ENCODE measurements at regions not wholly inside any gene's neighbourhood (a gene's known extent, or its start where the extent isn't known, plus 50 kb on each side); places are given as distances from the start of the nearest gene placed in this dataset.
A peak's percentile ranks its signal among the peaks of the same experiment; 100 is the strongest.

DNA sequence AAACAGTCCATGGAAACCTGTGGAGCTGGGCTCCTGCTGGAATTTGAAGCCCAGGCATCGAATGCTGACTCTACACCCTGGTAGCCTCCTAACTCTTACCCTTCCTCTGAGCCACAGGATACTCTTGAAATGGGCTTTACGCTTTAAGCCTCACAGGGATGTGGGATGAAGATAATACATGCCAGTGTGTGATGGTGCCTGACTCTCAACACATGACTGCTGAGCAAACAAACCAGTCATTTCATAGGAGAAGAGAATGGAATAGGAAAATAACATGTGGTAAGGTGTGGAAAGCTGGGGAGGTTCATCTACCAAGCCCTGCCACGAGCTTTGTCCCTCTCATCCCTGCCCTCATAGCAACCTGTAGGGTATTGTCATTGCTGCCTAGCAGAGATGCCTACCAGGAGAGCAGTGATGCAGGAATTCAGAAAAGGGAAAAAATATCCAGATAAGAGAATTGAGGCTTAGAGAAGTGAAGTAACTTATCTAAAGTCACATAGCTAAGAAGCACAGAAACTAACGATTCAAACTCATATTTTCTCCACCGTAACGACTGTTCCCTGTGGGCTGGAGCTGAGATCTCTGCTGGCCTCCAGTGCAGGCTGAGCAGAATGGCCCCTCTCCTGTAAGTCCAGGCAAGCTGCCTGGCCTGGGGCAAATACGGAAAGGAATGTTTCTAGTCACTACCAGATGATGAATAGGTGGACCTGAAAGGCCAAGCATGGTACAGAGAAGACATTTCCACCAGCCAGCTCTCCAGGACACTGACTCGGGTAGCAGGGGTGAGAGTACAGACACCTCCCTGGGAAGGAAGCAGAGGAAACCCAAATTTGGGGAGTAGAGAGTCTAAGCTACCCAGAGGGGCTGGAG is 90.2 kb upstream of the DUSP5 start:
- no peak overlapping the region for H3K9ac ChIP-seq (ENCODE audit: low read length in 2 of 2)
- H3K27ac ChIP-seq (ENCODE audit: low read length), result no peak overlapping the region
- H3K27me3 ChIP-seq (ENCODE audit: control insufficient read depth in 1 of 2, insufficient read depth in 2 of 2, low read length in 2 of 2), result no peaks in the 10 kb centered on the region
- H3K9me3 ChIP-seq (ENCODE audit: control insufficient read depth in 2 of 2, low read length in 2 of 2), result no peaks in the 10 kb centered on the region
- H3K4me1 ChIP-seq (ENCODE audit: control insufficient read depth, insufficient read depth, low read length), result peaks cover 30% of the 10 kb centered on the region
- H3K4me3 ChIP-seq (ENCODE audit: low read length in 2 of 2), result peak overlapping the region in 1 of 2 donors; percentile 3
- no peaks in the 10 kb centered on the region for H3K36me3 ChIP-seq (ENCODE audit: control insufficient read depth in 2 of 2, insufficient read depth in 2 of 2, low read length in 2 of 2)

DNA sequence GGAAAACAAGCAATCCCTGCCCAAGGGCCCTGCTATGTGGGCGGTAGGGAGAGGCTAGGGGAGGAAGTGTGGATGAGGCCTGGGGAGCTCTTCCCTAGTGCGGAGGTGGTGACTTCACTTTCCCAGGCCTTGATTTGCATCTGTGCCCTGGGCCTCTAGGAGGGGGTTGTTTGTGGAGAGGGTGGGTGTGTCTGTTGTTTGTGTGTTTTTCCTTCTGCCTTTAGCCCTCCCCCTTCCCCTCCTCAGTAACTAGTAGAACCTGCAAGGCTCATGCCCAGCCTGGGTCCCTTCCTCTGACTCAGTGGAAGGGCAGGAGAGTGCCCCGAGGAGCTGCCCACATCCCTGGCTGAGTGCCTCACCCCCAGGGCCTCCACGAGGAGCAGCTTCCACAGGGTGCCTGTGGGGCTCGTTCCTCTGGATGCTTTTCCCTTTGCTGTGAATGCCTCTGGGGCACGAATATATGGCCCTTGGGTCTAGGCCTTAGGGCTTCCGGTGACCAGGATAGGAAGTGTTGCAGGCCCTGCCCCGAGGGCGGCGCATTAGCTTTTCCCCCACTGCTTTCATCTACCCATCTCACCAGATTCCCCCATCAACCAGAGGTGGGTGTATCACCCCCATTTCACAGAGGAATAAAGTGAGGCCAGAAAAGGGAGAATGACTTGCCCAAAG is 89.4 kb upstream of the DUSP5 start:
- no peak overlapping the region for H3K9ac ChIP-seq (ENCODE audit: low read length in 2 of 2)
- H3K4me3 ChIP-seq (ENCODE audit: low read length in 2 of 2), result peak overlapping the region in 1 of 2 donors; percentile 3
- no peaks in the 10 kb centered on the region for H3K36me3 ChIP-seq (ENCODE audit: control insufficient read depth in 2 of 2, insufficient read depth in 2 of 2, low read length in 2 of 2)
- H3K27me3 ChIP-seq (ENCODE audit: control insufficient read depth in 1 of 2, insufficient read depth in 2 of 2, low read length in 2 of 2), result no peaks in the 10 kb centered on the region
- H3K4me1 ChIP-seq (ENCODE audit: control insufficient read depth, insufficient read depth, low read length), result peaks cover 30% of the 10 kb centered on the region
- no peak overlapping the region for H3K27ac ChIP-seq (ENCODE audit: low read length)
- H3K9me3 ChIP-seq (ENCODE audit: control insufficient read depth in 2 of 2, low read length in 2 of 2), result no peaks in the 10 kb centered on the region

DNA sequence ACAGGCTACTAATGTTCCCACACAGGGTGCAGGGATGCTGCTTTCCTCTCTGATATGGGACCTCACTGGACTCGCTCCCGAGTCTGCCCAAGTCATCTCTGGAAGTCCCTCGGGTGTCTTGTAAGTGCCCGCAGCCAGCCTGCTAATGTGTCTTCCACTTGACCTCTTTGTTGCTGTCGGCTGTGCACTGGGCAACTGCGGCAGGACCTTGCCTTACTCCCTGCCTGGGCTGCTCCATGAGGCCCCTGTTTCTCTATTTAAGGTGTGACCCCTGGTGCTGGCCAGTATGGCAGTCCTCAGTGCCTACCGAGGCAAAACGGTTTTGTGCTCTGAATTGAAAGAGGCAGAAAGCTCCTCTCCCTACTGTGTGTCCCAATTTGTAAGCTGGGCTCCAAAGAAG is 88.8 kb upstream of the DUSP5 start:
- no peak overlapping the region for H3K27ac ChIP-seq (ENCODE audit: low read length)

DNA sequence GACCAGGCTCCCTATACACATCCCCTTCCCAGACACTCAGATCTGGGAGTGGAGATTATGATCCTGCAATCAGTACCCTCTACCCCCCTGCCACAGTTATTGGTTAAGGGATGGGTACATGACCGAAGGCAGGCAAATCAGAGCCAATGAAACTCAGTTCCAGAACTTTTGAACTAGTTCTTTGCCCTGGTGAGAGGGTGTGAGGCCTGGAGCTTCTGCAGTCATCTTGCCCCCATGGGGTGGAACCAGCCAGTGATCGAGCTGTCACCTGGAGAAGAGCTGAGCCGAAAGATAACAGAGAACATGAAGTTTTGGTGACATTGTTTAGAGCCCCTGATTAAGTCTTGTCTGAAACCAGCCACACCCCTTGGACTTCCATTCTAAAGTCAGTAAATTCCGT is 88.2 kb upstream of the DUSP5 start:
- Histone ChIP-seq H3K9ac (ENCODE audit: low read length in 2 of 2) (no peak overlapping the region), H3K36me3 (ENCODE audit: control insufficient read depth in 2 of 2, insufficient read depth in 2 of 2, low read length in 2 of 2) (no peaks in the 10 kb centered on the region), H3K27me3 (ENCODE audit: control insufficient read depth in 1 of 2, insufficient read depth in 2 of 2, low read length in 2 of 2) (no peaks in the 10 kb centered on the region), H3K9me3 (ENCODE audit: control insufficient read depth in 2 of 2, low read length in 2 of 2) (no peaks in the 10 kb centered on the region), H3K4me3 (ENCODE audit: low read length in 2 of 2) (no peak overlapping the region), H3K4me1 (ENCODE audit: control insufficient read depth, insufficient read depth, low read length) (peaks cover 30% of the 10 kb centered on the region), H3K27ac (ENCODE audit: low read length) (no peak overlapping the region)

More for the DNA sequence above, 88.8 kb upstream of the DUSP5 start:
- Histone ChIP-seq H3K27me3 (ENCODE audit: control insufficient read depth in 1 of 2, insufficient read depth in 2 of 2, low read length in 2 of 2) (no peaks in the 10 kb centered on the region), H3K4me1 (ENCODE audit: control insufficient read depth, insufficient read depth, low read length) (peaks cover 30% of the 10 kb centered on the region), H3K36me3 (ENCODE audit: control insufficient read depth in 2 of 2, insufficient read depth in 2 of 2, low read length in 2 of 2) (no peaks in the 10 kb centered on the region), H3K9ac (ENCODE audit: low read length in 2 of 2) (no peak overlapping the region), H3K9me3 (ENCODE audit: control insufficient read depth in 2 of 2, low read length in 2 of 2) (no peaks in the 10 kb centered on the region), H3K4me3 (ENCODE audit: low read length in 2 of 2) (no peak overlapping the region)

DNA sequence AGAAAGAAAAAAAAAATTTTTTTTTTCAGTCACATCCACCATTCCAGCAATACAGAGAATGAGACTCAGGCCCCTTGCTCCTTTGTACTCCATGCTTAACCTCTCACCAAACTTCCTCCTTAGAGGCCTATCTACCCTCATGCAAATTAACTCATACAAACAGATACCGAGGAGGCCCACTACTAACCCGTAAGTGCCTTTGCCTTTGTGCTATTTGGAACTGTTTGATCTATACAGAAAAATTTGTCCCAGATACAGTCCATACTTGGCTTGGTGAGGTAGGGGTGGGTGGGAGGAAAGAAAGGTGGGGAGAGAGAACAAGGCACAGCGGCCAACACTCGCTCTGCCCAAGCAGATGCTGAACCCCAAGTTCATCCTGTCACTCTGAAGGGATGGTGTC is 87.8 kb upstream of the DUSP5 start:
- Histone ChIP-seq H3K9me3 (ENCODE audit: control insufficient read depth in 2 of 2, low read length in 2 of 2) (no peaks in the 10 kb centered on the region), H3K4me3 (ENCODE audit: low read length in 2 of 2) (no peak overlapping the region), H3K27me3 (ENCODE audit: control insufficient read depth in 1 of 2, insufficient read depth in 2 of 2, low read length in 2 of 2) (no peaks in the 10 kb centered on the region), H3K36me3 (ENCODE audit: control insufficient read depth in 2 of 2, insufficient read depth in 2 of 2, low read length in 2 of 2) (no peaks in the 10 kb centered on the region), H3K4me1 (ENCODE audit: control insufficient read depth, insufficient read depth, low read length) (peaks cover 30% of the 10 kb centered on the region), H3K9ac (ENCODE audit: low read length in 2 of 2) (no peak overlapping the region), H3K27ac (ENCODE audit: low read length) (peak overlapping the region; percentile 58)

DNA sequence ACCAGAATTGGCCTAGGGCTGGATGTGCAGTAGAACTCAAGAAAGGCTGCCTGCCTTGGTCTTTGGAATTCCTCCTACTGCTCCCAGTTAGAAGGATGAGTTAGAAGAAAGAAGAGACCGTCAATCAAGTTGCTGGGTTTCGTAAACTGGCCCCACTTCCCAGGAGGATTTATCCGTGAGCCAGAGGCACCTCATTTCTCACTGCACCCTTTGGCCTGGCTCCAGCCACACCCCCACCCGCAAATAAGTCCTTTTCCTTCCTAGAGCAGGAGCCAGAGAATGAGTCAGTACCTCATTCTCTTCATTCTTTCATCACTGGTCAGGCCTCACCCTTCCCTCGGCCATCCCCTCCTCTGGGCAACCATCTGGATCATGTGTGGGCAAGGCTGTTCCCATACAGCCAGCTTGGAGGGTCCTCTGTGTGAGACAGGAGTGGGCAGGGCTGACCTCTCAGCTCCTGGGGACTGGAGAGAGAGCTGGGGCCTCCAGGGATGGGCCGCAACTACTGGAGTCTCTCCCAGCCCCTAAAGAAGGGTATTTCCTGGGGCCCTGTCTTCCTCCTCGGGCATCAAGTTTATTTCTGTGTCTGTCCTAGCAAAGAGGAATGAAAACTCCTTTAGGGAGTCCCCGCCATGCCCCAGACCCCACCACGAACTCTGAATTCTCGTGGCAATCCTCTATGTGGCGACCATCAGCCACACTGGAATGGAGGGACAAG is 87.2 kb upstream of the DUSP5 start:
- Histone ChIP-seq H3K27me3 (ENCODE audit: control insufficient read depth in 1 of 2, insufficient read depth in 2 of 2, low read length in 2 of 2) (no peaks in the 10 kb centered on the region), H3K27ac (ENCODE audit: low read length) (peak overlapping the region; percentile 58), H3K36me3 (ENCODE audit: control insufficient read depth in 2 of 2, insufficient read depth in 2 of 2, low read length in 2 of 2) (no peaks in the 10 kb centered on the region), H3K4me1 (ENCODE audit: control insufficient read depth, insufficient read depth, low read length) (peaks cover 30% of the 10 kb centered on the region), H3K9me3 (ENCODE audit: control insufficient read depth in 2 of 2, low read length in 2 of 2) (no peaks in the 10 kb centered on the region), H3K9ac (ENCODE audit: low read length in 2 of 2) (peak overlapping the region in 1 of 2 donors; percentile 21), H3K4me3 (ENCODE audit: low read length in 2 of 2) (peak overlapping the region in 1 of 2 donors; percentile 29)

DNA sequence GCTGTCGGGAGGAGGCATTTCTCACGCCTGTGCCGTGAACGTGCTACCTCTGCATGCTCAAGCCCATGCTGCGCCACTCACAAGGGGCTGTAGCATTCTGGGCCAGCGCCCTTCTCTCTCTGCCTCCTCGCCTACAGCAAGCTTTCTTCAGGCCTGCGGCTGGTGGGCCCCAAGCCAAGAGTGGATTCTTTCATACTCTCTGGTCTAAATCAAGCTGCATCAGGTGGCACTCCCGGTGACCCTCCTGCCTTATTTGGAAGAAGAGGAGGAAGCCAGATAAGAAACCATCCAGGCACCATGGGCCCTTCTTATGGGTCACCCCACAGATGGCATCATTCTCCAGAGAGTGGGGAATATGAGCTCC is 86.7 kb upstream of the DUSP5 start:
- Histone ChIP-seq H3K27ac (ENCODE audit: low read length) (peak overlapping the region; percentile 58), H3K36me3 (ENCODE audit: control insufficient read depth in 2 of 2, insufficient read depth in 2 of 2, low read length in 2 of 2) (no peaks in the 10 kb centered on the region), H3K4me1 (ENCODE audit: control insufficient read depth, insufficient read depth, low read length) (peaks cover 30% of the 10 kb centered on the region), H3K9ac (ENCODE audit: low read length in 2 of 2) (peak overlapping the region in 1 of 2 donors; percentile 21), H3K4me3 (ENCODE audit: low read length in 2 of 2) (peak overlapping the region in 1 of 2 donors; percentile 29), H3K9me3 (ENCODE audit: control insufficient read depth in 2 of 2, low read length in 2 of 2) (no peaks in the 10 kb centered on the region), H3K27me3 (ENCODE audit: control insufficient read depth in 1 of 2, insufficient read depth in 2 of 2, low read length in 2 of 2) (no peaks in the 10 kb centered on the region)

DNA sequence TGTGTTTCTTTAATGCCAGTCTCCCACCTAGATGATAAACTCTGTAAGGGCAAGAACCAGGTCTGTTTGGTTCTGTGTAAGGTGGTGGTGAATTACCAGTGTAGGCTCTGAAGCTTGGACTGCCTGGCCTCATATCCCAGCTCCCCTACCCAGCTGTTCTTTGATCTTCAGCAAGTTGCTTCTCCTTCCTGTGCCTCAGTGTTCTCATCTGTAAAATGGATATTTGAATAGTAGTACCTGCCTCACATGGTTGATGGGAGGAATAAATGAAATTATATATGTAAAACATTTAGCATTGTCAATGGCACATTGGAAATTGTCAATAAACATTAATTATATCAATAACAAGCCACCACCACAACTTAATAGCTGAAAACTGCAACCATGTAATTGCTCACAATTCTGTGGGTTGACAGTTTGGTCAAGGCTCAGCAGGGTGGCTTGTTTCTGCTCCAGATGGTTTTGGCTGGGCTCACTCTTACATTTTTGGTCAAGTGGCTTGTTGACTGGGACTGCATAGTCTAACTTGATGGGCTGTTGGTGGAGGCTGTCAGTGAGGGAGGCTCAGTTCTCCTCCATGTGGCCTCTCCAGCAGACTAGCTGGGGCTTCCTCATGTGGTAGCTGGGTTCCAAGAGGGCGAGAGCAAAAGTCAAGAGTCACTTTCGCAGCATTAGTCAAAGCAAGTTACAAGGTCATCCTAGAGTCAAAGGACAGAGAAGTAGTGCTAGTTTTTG is 84.5 kb upstream of the DUSP5 start:
- no peak overlapping the region for H3K9ac ChIP-seq (ENCODE audit: low read length in 2 of 2)
- no peaks in the 10 kb centered on the region for H3K9me3 ChIP-seq (ENCODE audit: control insufficient read depth in 2 of 2, low read length in 2 of 2)
- no peak overlapping the region for H3K27ac ChIP-seq (ENCODE audit: low read length)
- H3K36me3 ChIP-seq (ENCODE audit: control insufficient read depth in 2 of 2, insufficient read depth in 2 of 2, low read length in 2 of 2), result no peaks in the 10 kb centered on the region
- no peak overlapping the region for H3K4me3 ChIP-seq (ENCODE audit: low read length in 2 of 2)
- H3K4me1 ChIP-seq (ENCODE audit: control insufficient read depth, insufficient read depth, low read length), result peaks cover 20% of the 10 kb centered on the region
- H3K27me3 ChIP-seq (ENCODE audit: control insufficient read depth in 1 of 2, insufficient read depth in 2 of 2, low read length in 2 of 2), result no peaks in the 10 kb centered on the region

DNA sequence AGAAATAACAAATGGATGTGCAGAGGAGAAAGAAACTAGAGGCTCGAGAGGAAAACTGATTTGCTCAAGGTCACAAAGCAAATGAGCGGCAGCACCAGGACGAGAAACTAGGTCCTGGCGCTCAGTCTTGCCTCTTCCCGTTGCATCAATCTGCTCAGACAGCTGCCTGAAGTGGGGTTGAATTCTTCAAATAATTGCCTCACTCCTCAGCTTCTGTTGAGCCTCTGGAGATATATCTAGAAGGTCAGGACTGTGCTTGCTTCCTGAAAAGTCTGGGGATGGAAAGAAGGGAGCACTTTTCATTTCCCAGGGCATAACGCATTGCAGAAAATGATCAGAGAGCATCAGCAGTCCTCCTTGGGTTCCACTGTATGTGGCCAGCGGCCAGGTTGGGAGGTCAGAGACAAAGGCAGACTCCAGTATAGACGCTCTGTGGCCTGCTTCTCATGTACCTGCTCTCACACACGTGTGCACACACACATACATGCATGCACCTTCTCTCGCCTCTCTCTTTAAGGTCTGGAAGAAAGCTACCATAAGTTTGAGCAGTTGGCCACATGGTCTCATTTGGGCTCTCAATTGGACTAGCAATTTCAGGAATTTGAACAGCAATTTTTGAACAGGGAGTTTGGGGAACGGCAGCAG is 83.7 kb upstream of the DUSP5 start:
- no peak overlapping the region for H3K9ac ChIP-seq (ENCODE audit: low read length in 2 of 2)
- H3K4me1 ChIP-seq (ENCODE audit: control insufficient read depth, insufficient read depth, low read length), result peaks cover 15% of the 10 kb centered on the region
- no peaks in the 10 kb centered on the region for H3K27me3 ChIP-seq (ENCODE audit: control insufficient read depth in 1 of 2, insufficient read depth in 2 of 2, low read length in 2 of 2)
- H3K9me3 ChIP-seq (ENCODE audit: control insufficient read depth in 2 of 2, low read length in 2 of 2), result no peaks in the 10 kb centered on the region
- no peak overlapping the region for H3K27ac ChIP-seq (ENCODE audit: low read length)
- H3K36me3 ChIP-seq (ENCODE audit: control insufficient read depth in 2 of 2, insufficient read depth in 2 of 2, low read length in 2 of 2), result no peaks in the 10 kb centered on the region
- H3K4me3 ChIP-seq (ENCODE audit: low read length in 2 of 2), result no peak overlapping the region

Measured in stomach smooth muscle (tissue), 2 donors.